NCI-H226 (cell line): ENCODE measurements at regions not wholly inside any gene's neighbourhood (a gene's known extent, or its start where the extent isn't known, plus 50 kb on each side); places are given as distances from the start of the nearest gene placed in this dataset.

Source experiments
- DNase-seq: peaks from one replicate; pipeline ENCODE4 v3.0.0-alpha.2; 2015

DNA sequence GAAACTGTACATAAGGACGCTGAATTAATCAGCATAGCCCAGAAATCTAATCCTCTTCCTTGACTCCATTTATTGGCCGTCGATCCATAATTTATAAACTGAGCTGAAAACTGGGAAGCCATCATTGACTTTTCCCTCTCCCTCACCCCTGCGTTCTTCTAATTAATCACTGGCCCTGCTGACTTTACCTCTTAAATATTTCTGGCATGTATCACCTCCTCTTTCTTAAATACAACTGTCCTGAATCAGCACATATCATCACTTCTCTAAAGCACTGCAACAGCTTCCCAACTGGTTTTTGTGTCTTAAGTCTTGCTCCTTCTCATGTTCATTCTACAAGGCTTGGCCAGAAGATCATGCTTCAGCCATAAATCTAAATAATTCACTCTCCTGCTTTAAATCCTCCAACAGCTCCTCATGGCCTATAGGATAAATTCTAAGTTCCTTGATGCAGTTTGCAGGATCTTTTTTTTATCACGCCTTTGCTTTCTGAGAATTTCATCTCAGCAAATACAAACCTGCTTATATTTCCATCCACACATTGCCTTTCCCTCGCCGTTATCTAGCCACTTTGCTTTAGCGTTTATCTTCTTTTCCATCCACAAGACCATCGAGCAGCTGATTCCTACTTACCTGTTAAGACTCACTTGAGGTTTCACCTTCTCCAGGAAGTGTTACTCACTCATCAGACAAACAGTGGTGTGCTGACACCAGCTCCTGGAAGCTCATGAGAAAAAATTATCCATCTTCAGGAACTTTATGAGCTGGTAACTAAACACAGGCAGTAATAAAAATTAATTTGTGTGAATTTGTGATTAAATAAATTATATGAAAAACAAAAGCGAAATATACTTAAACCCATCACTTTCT lies 295.6 kb upstream of the FLRT2 start:
- peak; percentile 80 for DNase-seq

- DNase-seq, result no peak
Measured at GRCh38 chr14:85235868-85236267, 294.1 kb upstream of the FLRT2 start.

- no peak for DNase-seq
Measured at GRCh38 chr14:85236296-85236695, 293.6 kb upstream of the FLRT2 start.

GRCh38 chr14:85239791-85240190 lies 290.2 kb upstream of the FLRT2 start:
- DNase-seq, result no peak

- no peak for DNase-seq
Measured at GRCh38 chr14:85241022-85241855, 288.7 kb upstream of the FLRT2 start.

DNA sequence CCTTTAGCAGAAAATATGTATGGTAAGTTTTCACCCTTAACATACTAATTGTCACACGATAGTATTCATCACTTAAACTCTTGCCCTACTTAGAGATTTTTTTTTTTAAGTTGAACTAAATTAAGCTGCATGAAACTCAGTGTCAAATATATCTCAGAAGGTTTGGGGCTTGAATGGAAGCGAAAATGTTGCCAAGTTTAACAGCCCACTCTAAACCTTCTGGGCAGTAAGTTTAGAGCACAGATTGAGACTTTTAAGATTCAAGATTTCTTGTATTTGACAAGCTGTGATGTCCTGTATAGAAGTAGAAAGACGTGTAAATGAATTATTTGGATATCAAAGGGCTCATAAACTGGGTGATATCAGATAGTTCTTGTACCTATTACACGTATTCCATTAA lies 287.3 kb upstream of the FLRT2 start:
- no peak for DNase-seq

DNA sequence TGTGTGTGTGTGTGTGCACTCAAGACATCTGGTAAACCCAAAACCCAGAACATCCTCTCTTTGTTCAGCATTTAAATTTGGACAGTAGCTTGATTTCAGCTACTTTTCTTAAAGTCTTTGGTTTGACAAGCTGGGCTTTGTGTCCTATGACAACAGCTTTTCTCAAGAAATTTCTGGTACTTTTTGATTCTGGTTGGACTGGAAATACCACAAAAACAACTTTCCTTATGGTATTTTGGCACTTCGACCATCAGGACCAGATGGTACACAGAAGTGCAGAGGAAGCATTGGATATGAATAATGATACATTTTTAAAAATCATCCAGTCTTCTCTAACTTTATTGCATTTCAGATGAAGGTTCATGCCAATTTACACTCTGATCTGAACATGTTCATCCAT lies 286.6 kb upstream of the FLRT2 start:
- DNase-seq, result no peak

- DNase-seq, result no peak
Measured at GRCh38 chr14:85247071-85247470, 282.9 kb upstream of the FLRT2 start.

GRCh38 chr14:85248881-85249635 lies 280.9 kb upstream of the FLRT2 start:
- peak; percentile 90 for DNase-seq

GRCh38 chr14:85250414-85251189 lies 279.3 kb upstream of the FLRT2 start:
- DNase-seq, result no peak

DNA sequence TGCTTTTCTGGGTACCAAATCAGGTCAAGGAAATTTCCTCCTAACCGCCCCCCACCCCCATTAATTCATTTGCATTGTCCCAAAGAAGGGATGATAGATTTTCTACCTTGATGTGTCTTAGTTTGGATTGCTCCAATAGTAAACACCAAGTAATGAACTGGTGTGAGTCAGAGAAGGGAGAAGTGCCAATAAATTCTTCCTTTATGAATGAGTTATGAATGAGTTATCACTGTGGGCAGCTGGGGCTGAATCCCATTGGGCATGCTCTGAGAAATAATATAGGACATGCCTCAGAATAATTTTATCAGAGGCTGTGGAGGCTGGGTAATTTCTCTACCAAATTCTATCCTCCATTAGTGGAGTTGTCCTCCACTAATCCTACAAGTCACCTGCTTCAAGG lies 277.9 kb upstream of the FLRT2 start:
- DNase-seq, result peak; percentile 87

- no peak for DNase-seq
Measured at GRCh38 chr14:85254711-85255110, 275.2 kb upstream of the FLRT2 start.

- DNase-seq, result no peak
Measured at GRCh38 chr14:85257287-85257686, 272.7 kb upstream of the FLRT2 start.

DNA sequence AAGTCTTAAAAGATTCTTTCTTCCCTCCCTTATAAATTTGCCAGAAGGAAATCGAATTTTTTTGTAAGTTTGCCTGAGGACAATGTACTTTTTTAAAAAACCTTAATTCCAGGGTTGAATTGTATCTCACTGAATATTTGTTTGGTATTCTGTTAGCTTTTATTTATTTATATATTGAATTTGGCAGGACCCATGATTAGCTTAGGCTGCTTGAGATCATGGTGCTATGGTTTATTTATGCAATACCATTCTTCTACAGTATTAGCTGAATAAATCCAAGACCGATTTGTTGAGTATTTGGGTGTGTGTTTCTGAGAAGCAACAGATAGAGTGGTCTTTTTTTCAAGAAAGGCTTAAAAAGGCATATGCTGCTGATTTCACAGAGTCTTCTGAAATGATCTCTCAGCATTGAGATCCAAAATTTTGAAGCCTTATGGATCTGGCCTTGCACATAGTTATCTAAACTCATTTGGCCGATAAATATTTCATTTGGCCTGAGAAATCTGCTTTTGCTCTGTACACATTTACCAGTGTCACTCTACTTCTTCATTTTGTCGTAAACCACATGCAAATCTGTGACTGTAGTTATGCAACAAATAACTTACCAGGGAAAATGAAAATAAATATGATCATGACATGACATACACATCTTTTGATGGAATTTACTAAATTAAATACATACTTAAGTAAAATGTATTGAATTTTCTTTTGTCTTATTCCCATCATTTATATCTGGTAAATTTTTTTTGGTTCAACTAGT lies 265.8 kb upstream of the FLRT2 start:
- no peak for DNase-seq

- no peak for DNase-seq
Measured at GRCh38 chr14:85273099-85273677, 256.8 kb upstream of the FLRT2 start.

- DNase-seq, result no peak
Measured at GRCh38 chr14:85273952-85274351, 256.0 kb upstream of the FLRT2 start.

DNA sequence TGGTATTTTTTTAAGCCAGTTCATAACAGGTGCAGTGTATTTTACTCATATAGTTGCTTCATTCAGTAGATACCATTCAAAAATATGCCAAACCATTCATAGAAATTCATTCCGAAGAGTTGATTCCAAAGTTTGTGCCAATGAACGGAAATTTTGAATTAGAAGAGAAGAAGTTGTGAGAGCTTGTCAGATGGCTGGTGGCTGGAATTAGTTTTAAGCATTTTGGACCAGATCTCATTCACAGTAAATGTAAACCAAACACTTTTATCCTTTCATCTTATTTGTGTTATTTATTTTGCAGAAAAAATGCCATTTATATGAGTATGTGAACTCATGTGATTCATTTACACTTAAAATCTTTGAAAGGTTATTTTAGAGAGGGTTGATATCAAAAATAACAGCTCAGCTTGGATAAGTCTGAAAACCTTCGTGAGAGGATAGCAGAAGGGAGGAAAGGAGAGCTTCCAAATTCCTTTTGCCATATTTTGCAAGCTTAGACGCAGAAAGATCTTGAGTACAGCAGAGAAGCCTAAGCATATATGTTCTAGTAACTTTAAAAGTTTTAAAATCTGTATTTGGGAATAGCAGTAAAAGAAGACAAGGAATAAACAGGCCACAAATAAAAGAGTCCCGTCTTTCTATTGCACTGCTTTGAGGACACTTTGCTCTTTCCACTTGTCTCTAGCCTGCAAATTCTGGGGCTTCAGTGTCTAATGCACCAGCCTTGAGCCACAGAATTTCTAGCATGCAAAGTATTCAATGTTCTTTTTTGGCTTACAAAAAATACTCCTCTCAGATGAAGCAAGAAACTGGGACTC lies 253.6 kb upstream of the FLRT2 start:
- no peak for DNase-seq

DNA sequence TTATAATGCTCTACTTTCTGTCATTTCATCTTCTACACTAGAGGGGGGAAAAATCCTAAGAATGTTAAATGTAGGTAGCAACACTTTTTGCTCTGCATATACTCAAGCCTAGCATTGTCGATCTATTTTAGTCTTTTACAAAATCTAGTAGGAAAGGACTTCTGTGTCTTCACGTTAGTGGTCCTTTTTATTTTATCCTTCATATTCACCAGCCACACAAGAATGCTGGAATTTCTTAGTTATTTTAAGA lies 253.0 kb upstream of the FLRT2 start:
- no peak for DNase-seq

GRCh38 chr14:85279407-85279806 lies 250.5 kb upstream of the FLRT2 start:
- DNase-seq, result peak; percentile 3

DNA sequence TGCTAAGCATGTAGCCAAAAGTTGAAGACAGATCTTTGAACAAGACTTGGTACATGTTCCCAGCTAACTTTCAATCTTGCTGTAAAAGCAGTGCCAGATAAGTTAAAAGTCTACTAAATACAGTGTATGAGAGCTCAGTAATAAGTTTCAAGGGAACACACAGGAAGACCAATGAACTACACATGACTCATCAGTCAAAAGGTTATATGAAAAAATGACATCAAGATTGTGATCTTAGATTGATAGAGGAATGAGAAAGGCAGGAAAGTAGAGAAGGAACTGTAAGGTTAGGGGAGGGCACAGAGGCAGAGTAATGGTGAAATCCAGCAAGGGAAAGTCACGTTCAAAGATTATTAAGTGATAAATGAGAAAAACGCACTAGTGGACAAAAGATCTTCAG lies 249.9 kb upstream of the FLRT2 start:
- DNase-seq, result no peak

DNA sequence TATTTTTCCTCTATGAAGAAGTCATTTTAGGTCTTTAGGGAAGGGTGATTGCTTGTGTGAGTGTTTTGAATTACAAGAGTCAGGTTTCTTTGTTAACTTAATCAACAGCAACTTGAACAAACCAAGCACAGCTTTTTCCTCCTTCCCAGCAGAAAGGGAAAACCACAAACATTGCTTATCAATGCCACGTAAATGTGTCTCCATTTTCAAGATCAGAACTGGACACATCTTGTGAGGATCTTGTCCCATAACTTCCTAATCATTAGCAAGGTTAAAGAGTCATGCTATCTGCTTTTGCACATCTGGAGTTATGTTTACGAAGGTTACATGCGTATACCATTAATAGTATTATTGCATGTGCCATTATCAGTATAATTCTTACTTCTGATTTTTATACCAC lies 248.0 kb upstream of the FLRT2 start:
- DNase-seq, result no peak
